ENCODE measurements at regions not wholly inside any gene's neighbourhood (a gene's known extent, or its start where the extent isn't known, plus 50 kb on each side); places are given as distances from the start of the nearest gene placed in this dataset.

GRCh38 chr2:82275599-82275998, 1971.0 kb upstream of the LRRTM1 start:
- TF ChIP-seq CTCF (IDR thresholded peaks at IDR 0.05) (no peak), EP300 (IDR thresholded peaks at IDR 0.05) (no peak)

All from ovary (tissue), 3 donors.